HG03060 (cell line): ENCODE measurements at regions not wholly inside any gene's neighbourhood (a gene's known extent, or its start where the extent isn't known, plus 50 kb on each side); places are given as distances from the start of the nearest gene placed in this dataset.

ENCODE experiments used
- ATAC-seq: cut with Tn5 transposase; IDR thresholded peaks from one replicate; pipeline ENCODE4 v1.9.1; 2021; ENCODE audit warnings: low read depth, moderate number of reproducible peaks; ENCODE audit not compliant: unreplicated experiment

GRCh38 chr2:15073664-15074063 lies 441.1 kb downstream of the LRATD1 start:
- no peak for ATAC-seq

- ATAC-seq: no peak
These were observed 441.8 kb downstream of the LRATD1 start for GRCh38 chr2:15074319-15074718.

- no peak for ATAC-seq
These were observed 442.5 kb downstream of the LRATD1 start for GRCh38 chr2:15074751-15075700.

GRCh38 chr2:15076668-15077067 lies 444.2 kb downstream of the LRATD1 start:
- no peak for ATAC-seq

- no peak for ATAC-seq
These were observed 448.8 kb downstream of the LRATD1 start for GRCh38 chr2:15081356-15081755.

GRCh38 chr2:15082105-15083058 lies 449.9 kb downstream of the LRATD1 start:
- ATAC-seq: no peak

GRCh38 chr2:15084826-15085489 lies 452.4 kb downstream of the LRATD1 start:
- ATAC-seq: no peak

GRCh38 chr2:15092181-15092580 lies 459.7 kb downstream of the LRATD1 start:
- ATAC-seq: no peak

- no peak for ATAC-seq
These were observed 460.2 kb downstream of the LRATD1 start for GRCh38 chr2:15092691-15093090.

- ATAC-seq: no peak
These were observed 461.6 kb downstream of the LRATD1 start for GRCh38 chr2:15094161-15094560.

GRCh38 chr2:15096873-15097272 lies 464.3 kb downstream of the NBAS start:
- ATAC-seq: no peak

GRCh38 chr2:15107137-15107536 lies 454.0 kb downstream of the NBAS start:
- ATAC-seq: no peak

GRCh38 chr2:15111718-15112117 lies 449.4 kb downstream of the NBAS start:
- ATAC-seq: no peak

- no peak for ATAC-seq
These were observed 448.9 kb downstream of the NBAS start for GRCh38 chr2:15112216-15112615.

GRCh38 chr2:15115776-15116175 lies 445.4 kb downstream of the NBAS start:
- ATAC-seq: no peak

GRCh38 chr2:15116830-15117229 lies 444.3 kb downstream of the NBAS start:
- no peak for ATAC-seq
